IPS-NIHi11 (cell line): ENCODE measurements at regions not wholly inside any gene's neighbourhood (a gene's known extent, or its start where the extent isn't known, plus 50 kb on each side); places are given as distances from the start of the nearest gene placed in this dataset.
A peak's percentile ranks its signal among the peaks of the same experiment; 100 is the strongest.
"Not testable (repeated sequence)": the region's sequence is repeated elsewhere in the genome, so short reads cannot be mapped to it uniquely, and the experiment has no call there.

Source experiments
- DNase-seq: peaks from one replicate; pipeline ENCODE4 v3.0.0; 2012; ENCODE audit warnings: mixed read lengths, low spot score

GRCh38 chr3:20395692-20396091 lies 209.7 kb upstream of the SGO1 start:
- DNase-seq: no peak

DNA sequence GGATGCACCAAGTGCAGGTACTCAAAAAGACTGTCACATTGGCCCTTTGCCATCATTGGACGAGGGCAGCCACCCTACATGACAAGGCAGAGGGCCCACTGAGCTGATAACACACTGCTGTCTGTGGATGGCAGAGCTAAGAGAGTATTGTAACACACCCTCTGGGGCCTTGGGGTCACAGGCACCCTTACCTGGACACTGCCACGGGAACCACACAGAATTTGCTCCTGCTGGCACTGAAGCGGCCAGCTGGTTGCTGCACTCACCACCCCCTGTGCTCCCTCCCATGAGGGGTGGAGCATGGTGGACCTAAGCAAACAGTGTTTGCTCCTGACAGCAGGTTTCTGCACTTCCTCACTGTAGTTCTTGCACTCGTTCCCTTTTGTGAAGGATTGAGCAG lies 208.2 kb upstream of the SGO1 start:
- no peak for DNase-seq

DNA sequence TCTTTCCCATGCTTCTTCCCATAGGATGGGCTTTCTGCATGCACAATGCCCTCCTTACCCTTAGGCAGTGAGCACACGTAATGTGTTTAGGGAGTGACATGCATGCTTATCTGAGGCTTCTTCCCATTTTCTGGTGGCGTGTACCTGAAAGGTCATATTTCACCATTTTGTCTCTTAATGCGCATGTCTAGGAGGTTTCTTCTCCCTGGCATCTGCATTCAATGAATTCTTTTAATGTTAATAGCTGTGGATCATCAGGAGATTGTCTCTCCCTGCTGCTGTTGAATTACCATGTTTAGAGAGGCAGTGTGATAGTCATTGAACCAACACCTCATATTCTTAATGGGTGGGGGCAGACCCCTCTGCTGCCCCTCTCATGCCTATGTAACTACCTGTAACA lies 205.6 kb upstream of the SGO1 start:
- DNase-seq: no peak

DNA sequence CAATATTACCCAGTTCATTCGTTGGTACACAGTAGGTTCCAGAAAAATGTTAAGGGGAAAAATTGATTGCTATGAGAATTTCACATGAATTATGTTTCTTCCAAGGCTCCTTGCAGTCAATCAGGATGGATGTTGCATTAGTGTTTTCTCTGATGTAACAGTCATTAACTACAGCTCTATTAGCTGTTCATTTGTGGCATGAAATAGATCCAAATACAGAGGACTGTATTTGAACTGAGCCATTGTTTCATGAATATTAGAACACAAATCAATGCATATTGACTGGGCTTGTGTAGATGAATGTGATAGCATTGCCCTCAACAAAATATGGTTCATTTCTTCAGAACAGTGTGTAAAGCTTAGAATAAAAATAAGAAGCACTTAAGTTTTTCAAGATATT lies 203.0 kb upstream of the SGO1 start:
- no peak for DNase-seq

DNA sequence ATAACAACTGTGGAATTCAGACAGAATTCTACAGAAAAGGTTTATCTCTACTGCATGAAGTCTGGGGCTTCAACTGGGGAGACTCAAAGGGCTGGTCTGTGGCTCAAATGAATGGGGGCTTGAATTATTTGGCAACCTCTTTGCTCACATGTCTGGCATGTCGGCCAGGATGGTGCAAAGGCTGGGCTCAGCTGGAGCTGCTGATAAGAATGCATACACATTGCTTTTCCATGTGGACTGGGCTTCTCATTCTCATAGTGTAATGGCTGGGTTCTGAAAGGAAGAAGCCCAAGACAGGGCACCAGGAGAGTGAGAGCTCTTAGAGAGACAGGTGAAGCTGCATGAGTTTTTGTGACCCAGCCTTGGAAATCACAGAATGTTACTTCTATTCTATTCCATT lies 194.3 kb upstream of the SGO1 start:
- DNase-seq: no peak

GRCh38 chr3:20378315-20378714 lies 192.3 kb upstream of the SGO1 start:
- no peak for DNase-seq

DNA sequence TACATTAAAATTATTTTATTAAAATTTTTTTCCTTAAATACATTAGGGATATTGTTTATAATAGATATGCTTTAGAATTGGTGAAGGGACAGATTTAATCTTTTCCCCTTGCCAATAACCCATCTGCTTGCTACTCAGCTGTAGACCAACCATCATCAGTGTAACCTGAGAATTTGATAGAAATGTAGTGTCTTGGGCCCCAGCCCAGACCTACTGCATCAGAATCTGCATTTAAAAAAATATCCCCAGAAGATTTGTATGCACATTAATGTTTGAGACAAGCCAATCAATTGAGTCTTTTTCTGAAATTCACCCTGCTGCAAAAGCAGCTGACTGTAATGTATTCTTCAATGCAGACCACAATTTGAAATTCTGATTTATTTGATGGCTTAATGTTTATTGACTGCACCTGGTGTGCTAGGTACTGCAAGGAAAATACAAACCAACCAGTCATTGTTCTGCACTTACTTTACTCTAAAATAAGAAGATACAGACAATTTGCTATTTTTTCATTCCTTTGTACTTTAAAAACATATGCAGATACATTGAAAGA lies 190.7 kb upstream of the SGO1 start:
- no peak for DNase-seq

GRCh38 chr3:20375302-20375701 lies 189.3 kb upstream of the SGO1 start:
- DNase-seq: no peak

- DNase-seq: not testable (repeated sequence)
These were observed 184.5 kb upstream of the SGO1 start for GRCh38 chr3:20370273-20371063.

DNA sequence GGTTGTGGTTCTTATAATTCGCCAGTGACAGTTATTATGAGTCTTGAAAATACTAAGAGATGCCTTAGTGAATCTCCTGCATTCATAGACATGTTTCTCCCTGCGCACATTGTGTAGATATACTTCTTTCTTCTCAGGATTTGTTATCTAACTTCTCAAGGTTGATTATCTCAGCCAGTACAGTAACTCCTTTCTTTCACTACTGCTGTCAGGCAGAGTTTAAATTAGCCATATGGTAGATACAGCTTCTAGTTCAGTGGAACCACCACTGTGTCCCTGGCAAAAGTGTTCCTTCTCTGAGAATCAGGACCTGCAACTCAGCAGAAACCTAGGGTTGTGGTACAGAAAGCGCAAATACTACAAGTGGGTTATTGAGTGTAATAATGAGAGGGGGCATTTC lies 175.0 kb upstream of the SGO1 start:
- DNase-seq: no peak

DNA sequence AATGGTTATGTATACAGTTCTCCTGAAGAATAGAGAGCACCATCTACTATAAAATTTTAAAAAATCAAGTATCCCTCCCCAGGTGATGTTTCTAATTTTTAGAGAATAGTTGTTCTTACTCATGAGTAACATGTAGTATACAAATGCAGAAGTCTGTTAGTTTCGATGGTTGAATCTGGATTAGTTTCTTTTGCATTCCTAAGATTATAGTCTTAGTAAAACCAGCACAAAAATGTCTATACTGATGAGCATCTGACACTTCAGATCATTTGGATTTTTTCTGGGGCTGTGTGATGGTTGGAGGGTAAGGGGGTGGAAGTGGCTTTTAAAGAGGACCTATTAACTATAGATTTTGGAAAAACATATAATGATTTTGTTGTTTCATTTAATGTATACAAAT lies 167.3 kb upstream of the SGO1 start:
- no peak for DNase-seq

DNA sequence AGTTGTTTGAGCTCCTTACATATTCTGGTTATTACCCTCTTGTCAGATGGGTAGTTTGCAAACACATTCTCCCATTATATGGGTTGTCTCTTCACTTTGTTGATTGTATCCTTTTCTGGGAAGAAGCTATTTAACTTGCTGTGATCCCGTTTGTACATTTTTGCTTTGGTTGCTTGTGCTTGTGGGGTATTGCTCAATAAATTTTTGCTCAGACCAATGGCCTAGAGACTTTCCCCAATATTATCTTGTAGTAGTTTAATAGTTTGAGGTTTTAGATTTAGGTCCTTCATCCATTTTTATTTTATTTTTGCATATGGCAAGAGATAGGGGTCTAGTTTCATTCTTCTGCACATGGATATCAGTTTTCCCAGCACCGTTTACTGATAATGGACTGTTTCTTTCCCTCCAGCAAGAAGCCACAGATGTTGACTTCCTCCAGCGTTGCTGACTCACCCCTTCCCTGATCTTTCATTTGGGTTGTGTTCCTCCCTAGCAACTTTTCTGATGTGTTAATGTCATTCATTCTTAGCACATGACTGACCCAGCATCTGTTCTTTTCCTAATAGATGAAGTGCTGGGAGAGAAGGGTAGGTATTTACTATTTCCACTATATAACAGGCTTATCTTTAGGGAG lies 166.7 kb upstream of the SGO1 start:
- DNase-seq: no peak

DNA sequence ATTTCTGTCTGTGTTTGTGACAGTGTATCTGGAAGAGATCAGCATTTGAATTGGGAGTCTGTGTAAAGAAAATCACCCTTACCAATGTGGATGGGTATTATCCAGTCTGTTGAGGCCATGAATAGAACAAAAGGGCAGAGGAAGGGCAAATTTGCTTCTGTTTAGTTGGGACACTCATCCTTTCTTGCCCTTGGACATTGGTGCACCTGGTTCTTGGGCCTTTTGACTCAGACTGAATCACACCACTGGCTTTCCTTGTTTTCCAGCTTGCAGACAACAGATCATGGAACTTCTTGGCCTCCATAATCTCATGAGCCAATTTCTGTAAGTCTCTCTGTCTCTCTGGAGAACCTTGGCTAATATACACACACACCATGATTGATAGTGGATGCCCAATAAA lies 164.4 kb upstream of the SGO1 start:
- no peak for DNase-seq

DNA sequence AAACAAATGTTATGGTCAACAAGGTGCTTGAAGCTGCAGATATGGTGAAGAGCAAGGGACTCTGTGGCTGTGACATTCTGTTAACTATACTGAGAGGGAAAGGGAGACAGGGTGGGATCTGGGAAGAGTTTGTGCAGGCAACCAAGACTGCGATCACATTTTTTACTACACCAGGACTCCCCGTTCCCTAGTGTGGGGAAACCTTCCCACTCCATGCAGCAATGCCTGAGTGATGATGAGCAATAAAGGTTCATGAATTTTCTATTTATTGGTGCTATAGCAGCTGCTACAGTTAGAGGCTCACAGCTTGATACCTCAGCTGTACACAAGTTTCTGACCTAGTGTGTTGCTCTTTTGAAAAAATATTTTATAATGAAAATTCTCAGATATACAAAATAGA lies 160.9 kb upstream of the SGO1 start:
- DNase-seq: no peak

DNA sequence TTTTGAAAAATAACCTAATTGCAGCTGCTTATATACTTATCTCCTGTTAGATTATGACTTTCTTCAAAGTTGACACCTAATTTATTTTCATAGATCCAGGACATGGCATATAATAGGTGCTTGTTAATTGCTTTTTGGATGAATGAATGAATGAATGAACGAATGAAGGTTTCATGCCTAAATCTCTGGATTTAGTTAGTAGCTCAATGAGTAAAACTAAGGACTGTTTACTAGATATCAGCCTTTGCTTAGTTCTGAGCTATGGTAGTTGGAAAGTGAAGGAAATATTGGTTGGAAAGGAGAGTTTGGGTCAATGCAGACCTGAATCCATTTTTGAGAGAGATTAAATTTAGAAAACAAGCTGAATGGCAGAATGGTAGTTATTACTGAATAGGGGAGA lies 160.4 kb upstream of the SGO1 start:
- DNase-seq: no peak

DNA sequence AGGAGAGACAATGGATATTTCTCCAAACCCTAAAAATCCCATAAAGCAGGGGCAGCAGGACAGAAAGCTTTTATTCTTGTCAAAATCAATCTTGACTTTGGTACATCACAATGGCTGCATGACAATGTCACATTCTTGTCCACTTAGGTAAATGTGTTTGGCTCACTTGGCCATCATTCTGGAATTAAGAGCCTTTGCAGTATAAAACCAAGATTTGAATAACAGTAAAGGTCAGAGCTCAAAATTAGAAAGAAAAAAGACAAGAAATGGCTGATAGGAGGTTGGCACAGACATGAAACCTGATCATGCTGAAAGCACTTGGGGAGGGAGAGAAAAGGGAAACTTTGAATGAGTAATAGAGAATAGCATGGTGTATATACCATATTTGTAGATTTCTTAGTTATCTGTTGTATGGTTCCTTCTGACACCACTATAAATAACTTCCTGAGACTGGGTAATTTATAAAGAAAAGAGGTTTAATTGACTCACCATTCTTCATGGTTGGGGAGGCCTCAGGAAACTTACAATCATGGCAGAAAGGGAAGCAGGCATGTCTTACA lies 158.5 kb upstream of the SGO1 start:
- no peak for DNase-seq

DNA sequence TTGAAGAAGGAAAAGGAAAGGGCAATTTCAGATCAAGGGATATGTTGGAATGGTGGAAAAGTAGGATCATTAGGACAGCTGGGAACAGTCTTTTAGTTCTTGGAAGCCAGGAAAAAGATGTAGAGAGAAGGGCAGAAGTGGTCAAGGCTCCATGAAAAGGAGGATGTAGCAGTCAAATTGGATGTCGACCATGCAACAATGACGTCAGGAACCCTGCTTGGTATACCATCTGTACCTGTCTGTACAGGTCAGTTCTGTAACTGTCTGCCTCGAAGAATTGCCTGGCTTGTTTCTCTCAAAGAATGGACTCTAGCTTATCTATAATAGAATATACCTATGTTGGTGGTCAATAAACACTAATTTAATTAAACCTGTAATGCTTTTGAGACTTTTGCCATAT lies 157.8 kb upstream of the SGO1 start:
- DNase-seq: no peak

DNA sequence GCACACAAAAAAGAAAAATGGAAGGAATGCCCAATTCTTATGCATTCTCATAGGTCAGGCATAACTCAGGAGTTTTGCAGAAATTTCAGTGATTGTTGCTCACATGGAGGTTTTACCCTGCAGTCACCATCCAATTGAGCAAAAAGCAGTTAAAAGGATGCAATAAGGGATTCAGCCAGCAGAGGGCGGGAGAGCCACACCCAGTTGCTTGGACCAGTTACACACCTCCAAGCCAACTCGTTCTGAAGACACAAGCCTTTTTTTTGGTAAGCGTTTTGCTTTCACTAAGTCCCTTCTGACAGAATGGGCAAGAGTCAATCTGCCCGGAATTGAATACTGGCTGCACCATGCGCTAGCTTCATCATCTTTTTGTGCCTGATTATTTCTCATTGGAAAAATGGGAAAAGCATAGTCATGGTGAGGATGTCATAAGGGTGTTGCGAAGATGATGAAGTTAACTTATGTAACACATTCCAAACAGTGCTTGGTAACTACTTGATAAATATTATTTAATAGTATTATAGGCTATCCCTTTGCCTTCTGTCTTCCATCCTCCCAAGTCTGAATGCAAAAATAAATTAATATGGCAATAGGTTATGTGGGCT lies 154.4 kb upstream of the SGO1 start:
- DNase-seq: peak; percentile 63

- DNase-seq: no peak
These were observed 150.6 kb upstream of the SGO1 start for GRCh38 chr3:20336572-20336971.

DNA sequence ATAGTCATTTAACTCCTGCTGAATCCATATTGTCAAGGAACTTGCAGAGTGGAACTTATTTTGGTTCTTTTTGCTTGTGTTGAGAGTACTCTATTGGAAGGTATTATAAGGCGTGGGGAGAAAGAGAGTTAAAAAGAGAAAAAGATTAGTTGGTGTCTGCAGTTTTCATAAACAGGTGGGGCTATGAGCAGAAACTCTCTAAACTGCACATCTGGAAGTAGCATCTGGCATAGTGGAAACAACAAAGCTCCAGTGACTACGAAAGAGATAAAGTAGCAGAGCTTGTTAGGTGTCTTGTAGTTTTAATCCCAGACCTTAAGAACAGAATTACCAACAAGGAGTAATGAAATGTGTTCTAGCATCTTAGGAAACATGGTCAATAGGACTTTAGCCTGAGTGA lies 148.8 kb upstream of the SGO1 start:
- no peak for DNase-seq

DNA sequence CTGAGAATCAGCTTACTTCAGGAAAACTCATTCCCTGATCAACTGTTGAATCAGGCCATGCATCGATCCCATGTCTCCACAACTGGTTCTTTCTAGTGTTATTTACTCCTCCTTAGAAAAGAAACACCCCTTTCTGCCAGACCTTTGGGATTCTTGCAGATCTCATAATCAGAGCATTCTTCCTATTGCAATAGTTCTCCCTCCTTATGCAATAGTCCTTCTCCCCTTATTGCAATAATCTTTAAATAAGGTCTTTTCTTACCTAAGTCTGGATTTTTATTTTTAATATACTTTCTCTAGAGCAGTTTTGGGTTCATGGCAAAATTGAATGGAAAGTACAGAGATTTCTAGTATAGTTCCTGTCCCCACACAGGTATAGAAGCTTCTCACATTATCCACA lies 141.9 kb upstream of the SGO1 start:
- DNase-seq: no peak

- no peak for DNase-seq
These were observed 140.5 kb upstream of the SGO1 start for GRCh38 chr3:20326541-20326940.

GRCh38 chr3:20325563-20325962 lies 139.6 kb upstream of the SGO1 start:
- DNase-seq: no peak
